Liver (tissue), 8 donors: ENCODE measurements at regions not wholly inside any gene's neighbourhood (a gene's known extent, or its start where the extent isn't known, plus 50 kb on each side); places are given as distances from the start of the nearest gene placed in this dataset.
A peak's percentile ranks its signal among the peaks of the same experiment; 100 is the strongest.

ENCODE experiments used
- DNase-seq: peaks from one replicate; pipeline ENCODE4 v3.0.0-alpha.2; 2017; ENCODE audit warnings: low spot score
- H3K27ac ChIP-seq, 2 donors: one replicate each; pipeline ENCODE4 v1.7.0; 2013; ENCODE audit warnings: inconsistent platforms in 2 of 2, low read length in 2 of 2, control low read depth in 1 of 2, low read depth in 1 of 2, mild to moderate bottlenecking in 1 of 2
- H3K27me3 ChIP-seq, 4 donors: one replicate each; pipeline versions ENCODE4 v1.6.1 to v1.7.0; 2013; ENCODE audit warnings: low read length in 3 of 4, inconsistent platforms in 1 of 4, mild to moderate bottlenecking in 1 of 4, moderate library complexity in 1 of 4; ENCODE audit not compliant: control insufficient read depth in 4 of 4, insufficient read depth in 4 of 4
- H3K36me3 ChIP-seq, 4 donors: one replicate each; pipeline versions ENCODE4 v1.6.1 to v1.7.0; 2013; ENCODE audit warnings: low read length in 3 of 4, mild to moderate bottlenecking in 3 of 4, low read depth in 1 of 4, moderate library complexity in 1 of 4; ENCODE audit not compliant: control insufficient read depth in 4 of 4, insufficient read depth in 3 of 4
- H3K4me1 ChIP-seq, 4 donors: one replicate each; pipeline versions ENCODE4 v1.6.1 to v1.7.0; 2013; ENCODE audit warnings: low read length in 3 of 4, mild to moderate bottlenecking in 3 of 4, moderate library complexity in 1 of 4; ENCODE audit not compliant: control insufficient read depth in 4 of 4, insufficient read depth in 4 of 4
- H3K4me3 ChIP-seq, 3 donors: one replicate each; pipeline versions ENCODE4 v1.6.1 to v1.7.0; 2013; ENCODE audit warnings: low read length in 3 of 3, control low read depth in 1 of 3, low read depth in 1 of 3, mild to moderate bottlenecking in 1 of 3
- H3K9ac ChIP-seq, 2 donors: one replicate each; pipeline ENCODE4 v1.7.0; 2013; ENCODE audit warnings: low read length in 2 of 2, mild to moderate bottlenecking in 2 of 2, moderate library complexity in 2 of 2, control low read depth in 1 of 2, low read depth in 1 of 2
- H3K9me3 ChIP-seq, 4 donors: one replicate each; pipeline versions ENCODE4 v1.6.1 to v1.7.0; 2013; ENCODE audit warnings: low read length in 3 of 4; ENCODE audit not compliant: control insufficient read depth in 4 of 4
- EGR1 ChIP-seq, 2 donors: IDR thresholded peaks; 2 replicates each; pipeline ENCODE4 v1.6.1; 2016 to 2018; ENCODE audit warnings: antibody characterized with exemption in 2 of 2, low read depth in 2 of 2
- FOXA2 ChIP-seq: IDR thresholded peaks from 2 replicates; pipeline ENCODE4 v1.6.1; 2016; ENCODE audit warnings: antibody characterized with exemption
- GABPA ChIP-seq, 2 donors: IDR thresholded peaks in 1 of 2; conservative IDR thresholded peaks in 1 of 2; 2 replicates each; pipeline ENCODE4 v1.6.1; 2016; ENCODE audit warnings: antibody characterized with exemption in 2 of 2, mild to moderate bottlenecking in 1 of 2, moderate library complexity in 1 of 2
- HNF4A ChIP-seq, 2 donors: conservative IDR thresholded peaks; 2 replicates each; pipeline ENCODE4 v1.6.1; 2016; ENCODE audit warnings: antibody characterized with exemption in 2 of 2, mild to moderate bottlenecking in 2 of 2
- HNF4G ChIP-seq: IDR thresholded peaks from 2 replicates; pipeline ENCODE4 v1.6.1; 2016; ENCODE audit warnings: antibody characterized with exemption
- JUND ChIP-seq, 2 donors: IDR thresholded peaks; 2 replicates each; pipeline ENCODE4 v1.6.1; 2016; ENCODE audit warnings: antibody characterized with exemption in 2 of 2
- NR2F2 ChIP-seq: IDR thresholded peaks from 2 replicates; pipeline ENCODE4 v1.6.1; 2016; ENCODE audit warnings: antibody characterized with exemption
- RAD21 ChIP-seq, 2 donors: IDR thresholded peaks; 2 replicates each; pipeline ENCODE4 v1.6.1; 2016; ENCODE audit warnings: antibody characterized with exemption in 2 of 2, mild to moderate bottlenecking in 2 of 2
- RXRA ChIP-seq, 2 donors: IDR thresholded peaks; 2 replicates each; pipeline ENCODE4 v1.6.1; 2017 to 2018; ENCODE audit warnings: antibody characterized with exemption in 2 of 2, mild to moderate bottlenecking in 1 of 2
- SP1 ChIP-seq: IDR thresholded peaks from 2 replicates; pipeline ENCODE4 v1.6.1; 2018; ENCODE audit warnings: antibody characterized with exemption, mild to moderate bottlenecking
- TAF1 ChIP-seq: conservative IDR thresholded peaks from 2 replicates; pipeline ENCODE4 v1.6.1; 2016; ENCODE audit warnings: antibody characterized with exemption, mild to moderate bottlenecking
- YY1 ChIP-seq: IDR thresholded peaks from 2 replicates; pipeline ENCODE4 v1.6.1; 2016; ENCODE audit warnings: antibody characterized with exemption, mild to moderate bottlenecking
- WGBS: extraction: QIAGEN DNeasy Blood & Tissue Kit; methylation state at CpG from one replicate; pipeline ENCODE4 v1.1.7; 2013; 5-methylcytosine and 5-hydroxymethylcytosine counted together
- TF ChIP-seq, protein P1 (sequence below): IDR thresholded peaks from 2 replicates; pipeline ENCODE4 v1.6.1; 2016; ENCODE audit warnings: antibody characterized with exemption
- TF ChIP-seq, protein P2 (sequence below): IDR thresholded peaks from 2 replicates; pipeline ENCODE4 v1.6.1; 2016; ENCODE audit warnings: antibody characterized with exemption
- TF ChIP-seq, protein P3 (sequence below): fragments of 150-350 bp; IDR thresholded peaks from 2 replicates; pipeline ENCODE4 v1.5.1; 2017; ENCODE audit warnings: improper control_type of control experiment, low read depth, low read length; ENCODE audit not compliant: missing input control
- TF ChIP-seq, protein P4 (sequence below): IDR thresholded peaks from 2 replicates; pipeline ENCODE4 v1.6.1; 2016; ENCODE audit warnings: antibody characterized with exemption, mild to moderate bottlenecking
- donor health status: healthy.
- donor health status: healthy.
- donor health status: healthy.
- donor health status: healthy.
- donor health status: healthy.

DNA sequence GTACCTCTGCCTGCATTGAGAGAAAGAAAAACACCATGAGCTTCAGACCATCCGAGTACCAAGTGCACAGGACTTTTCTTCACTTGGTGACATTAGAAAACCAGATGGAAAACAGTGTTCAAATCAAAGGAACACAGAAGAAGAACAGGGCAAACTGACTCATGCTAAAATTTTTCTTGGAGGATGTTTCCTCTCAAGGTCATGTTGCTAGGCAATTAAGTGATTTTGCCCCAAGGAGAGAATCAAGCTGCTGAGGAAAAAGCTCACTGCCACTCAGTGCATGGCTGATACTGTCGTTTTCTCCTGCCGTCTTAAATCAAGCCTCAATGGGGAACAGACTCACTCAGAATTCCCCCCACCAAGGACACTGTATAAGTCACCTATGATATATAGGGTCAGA, 57.9 kb upstream of the SIMC1 start (continued):
- TF ChIP-seq FOXA2: no peak

DNA sequence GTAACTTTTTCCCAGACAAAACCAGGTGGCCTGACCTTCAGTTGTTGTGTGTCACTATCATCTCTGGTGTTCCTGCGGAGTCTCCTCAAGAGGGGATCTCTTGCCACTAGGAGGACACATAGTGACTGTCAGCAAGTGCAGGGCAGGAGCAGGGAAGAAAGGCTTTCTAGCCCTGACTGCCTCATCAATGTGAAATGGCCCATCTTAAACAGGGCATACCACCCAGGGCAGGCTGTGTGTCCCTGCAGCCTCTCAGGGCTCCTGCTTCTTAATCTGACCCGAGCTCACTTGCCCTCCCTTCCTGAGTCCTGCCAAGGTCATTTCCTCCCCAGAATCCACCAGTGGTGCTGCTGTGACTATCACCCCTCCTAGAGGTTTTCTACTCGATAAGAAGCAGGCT, 57.4 kb upstream of the SIMC1 start:
- TF ChIP-seq SP1: no peak
- peak; percentile 41 for TF ChIP-seq NR2F2
- Histone ChIP-seq H3K27me3 (peaks cover 0 to 7% (median 0%) of the 10 kb centered on the region in 4 donors), H3K4me3 (no peak overlapping the region), H3K36me3 (no peaks in the 10 kb centered on the region), H3K9ac (no peak overlapping the region), H3K9me3 (peaks cover 0 to 4% (median 2%) of the 10 kb centered on the region in 4 donors), H3K4me1 (no peaks in the 10 kb centered on the region), H3K27ac (no peak overlapping the region)
- 49% methylated on average over 3 of the region's 3 CpGs for WGBS
- no peak for DNase-seq

DNA sequence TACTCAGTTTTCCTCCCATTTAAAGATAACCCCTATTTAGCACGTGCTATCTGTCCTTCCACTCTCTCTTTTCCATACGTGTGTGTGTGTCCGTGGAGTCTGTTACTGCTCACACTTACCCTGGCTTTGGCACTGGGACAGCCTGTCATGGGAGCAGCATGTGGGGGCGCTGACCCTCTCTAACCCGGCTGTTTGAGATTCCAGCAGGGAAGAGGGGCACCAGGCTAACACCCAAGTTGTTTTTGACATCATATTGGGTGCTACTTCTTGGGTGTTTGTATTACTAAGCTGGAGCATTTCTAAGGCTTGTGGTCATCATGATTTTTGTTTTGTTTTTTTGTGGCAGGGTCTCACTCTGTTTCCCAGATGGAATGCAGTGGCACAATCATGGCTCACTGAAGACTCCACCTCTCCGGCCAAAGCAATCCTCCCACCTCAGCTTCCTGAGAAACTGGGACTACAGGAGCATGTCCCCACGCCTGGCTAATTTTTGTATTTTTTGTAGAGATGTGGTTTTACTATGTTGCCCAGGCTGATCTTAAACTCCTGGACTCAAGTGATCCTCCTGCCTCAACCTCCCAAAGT, 56.9 kb upstream of the SIMC1 start:
- H3K9ac ChIP-seq: no peak overlapping the region
- TF ChIP-seq RAD21 (IDR thresholded peaks at IDR 0.05): no peak
- no peak for TF ChIP-seq YY1
- no peak for TF ChIP-seq RXRA (IDR thresholded peaks at IDR 0.05)
- no peak for TF ChIP-seq EGR1 (IDR thresholded peaks at IDR 0.05; ENCODE audit: low read depth in 2 of 2)
- TF ChIP-seq, protein P1, sequence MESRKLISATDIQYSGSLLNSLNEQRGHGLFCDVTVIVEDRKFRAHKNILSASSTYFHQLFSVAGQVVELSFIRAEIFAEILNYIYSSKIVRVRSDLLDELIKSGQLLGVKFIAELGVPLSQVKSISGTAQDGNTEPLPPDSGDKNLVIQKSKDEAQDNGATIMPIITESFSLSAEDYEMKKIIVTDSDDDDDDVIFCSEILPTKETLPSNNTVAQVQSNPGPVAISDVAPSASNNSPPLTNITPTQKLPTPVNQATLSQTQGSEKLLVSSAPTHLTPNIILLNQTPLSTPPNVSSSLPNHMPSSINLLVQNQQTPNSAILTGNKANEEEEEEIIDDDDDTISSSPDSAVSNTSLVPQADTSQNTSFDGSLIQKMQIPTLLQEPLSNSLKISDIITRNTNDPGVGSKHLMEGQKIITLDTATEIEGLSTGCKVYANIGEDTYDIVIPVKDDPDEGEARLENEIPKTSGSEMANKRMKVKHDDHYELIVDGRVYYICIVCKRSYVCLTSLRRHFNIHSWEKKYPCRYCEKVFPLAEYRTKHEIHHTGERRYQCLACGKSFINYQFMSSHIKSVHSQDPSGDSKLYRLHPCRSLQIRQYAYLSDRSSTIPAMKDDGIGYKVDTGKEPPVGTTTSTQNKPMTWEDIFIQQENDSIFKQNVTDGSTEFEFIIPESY: no peak
- TF ChIP-seq FOXA2: no peak
- TF ChIP-seq, protein P2, sequence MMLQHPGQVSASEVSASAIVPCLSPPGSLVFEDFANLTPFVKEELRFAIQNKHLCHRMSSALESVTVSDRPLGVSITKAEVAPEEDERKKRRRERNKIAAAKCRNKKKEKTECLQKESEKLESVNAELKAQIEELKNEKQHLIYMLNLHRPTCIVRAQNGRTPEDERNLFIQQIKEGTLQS: no peak
- TF ChIP-seq HNF4A (conservative IDR thresholded peaks at IDR 0.05): no peak
- DNase-seq: no peak
- H3K4me1 ChIP-seq: no peaks in the 10 kb centered on the region
- no peak overlapping the region for H3K4me3 ChIP-seq
- no peak overlapping the region for H3K27ac ChIP-seq
- H3K36me3 ChIP-seq: no peaks in the 10 kb centered on the region
- H3K9me3 ChIP-seq: peaks cover 0 to 4% (median 2%) of the 10 kb centered on the region in 4 donors
- 77% methylated on average over 7 of the region's 7 CpGs for WGBS
- peaks cover 0 to 7% (median 0%) of the 10 kb centered on the region in 4 donors for H3K27me3 ChIP-seq

DNA sequence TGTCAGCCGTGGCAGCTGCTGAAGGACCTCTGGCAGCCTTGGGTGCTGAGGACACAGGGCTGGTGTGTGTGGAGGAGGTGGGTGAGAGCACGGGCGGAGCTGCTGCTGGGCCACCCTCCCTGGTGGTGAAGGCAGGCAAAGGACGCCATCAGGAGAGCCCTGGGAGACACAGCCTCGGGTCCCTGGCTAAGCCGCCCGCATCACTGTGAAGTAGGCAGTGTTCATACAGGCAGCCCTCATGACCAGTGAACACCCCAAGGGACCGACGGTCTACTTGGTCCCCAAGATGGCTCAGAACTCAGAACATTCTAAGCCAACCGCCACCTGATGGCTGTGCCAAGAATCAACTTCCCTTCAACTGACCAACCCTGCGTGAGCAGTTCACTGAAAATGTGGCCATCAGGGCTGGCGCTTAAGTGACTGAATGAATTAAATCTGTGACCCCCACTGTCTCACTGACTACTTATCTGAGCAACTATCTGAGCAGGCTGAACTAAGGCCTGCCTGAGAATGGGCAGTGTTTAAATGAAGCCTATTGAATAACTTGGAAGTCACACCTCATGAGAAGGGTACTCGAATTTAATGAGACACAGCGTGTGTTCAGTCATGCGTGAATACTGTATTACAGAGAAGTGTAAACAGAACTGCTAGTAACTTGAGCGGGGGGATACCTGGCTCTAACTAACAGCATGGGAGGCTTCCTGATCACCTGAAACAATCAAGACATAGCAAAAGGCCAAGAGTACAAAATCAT, 54.7 kb upstream of the SIMC1 start:
- no peak overlapping the region for H3K4me3 ChIP-seq
- WGBS: 86% methylated on average over 16 of the region's 16 CpGs
- peaks cover 0 to 7% (median 0%) of the 10 kb centered on the region in 4 donors for H3K27me3 ChIP-seq
- no peak overlapping the region for H3K9ac ChIP-seq
- H3K27ac ChIP-seq: no peak overlapping the region
- DNase-seq: no peak
- H3K36me3 ChIP-seq: no peaks in the 10 kb centered on the region
- H3K9me3 ChIP-seq: peaks cover 0 to under 1% (median under 1%) of the 10 kb centered on the region in 4 donors
- no peaks in the 10 kb centered on the region for H3K4me1 ChIP-seq
- TF ChIP-seq HNF4G: no peak
- TF ChIP-seq SP1: no peak
- TF ChIP-seq, protein P2: no peak
- TF ChIP-seq EGR1 (IDR thresholded peaks at IDR 0.05; ENCODE audit: low read depth in 2 of 2): no peak
- no peak for TF ChIP-seq JUND (IDR thresholded peaks at IDR 0.05)
- TF ChIP-seq, protein P3, sequence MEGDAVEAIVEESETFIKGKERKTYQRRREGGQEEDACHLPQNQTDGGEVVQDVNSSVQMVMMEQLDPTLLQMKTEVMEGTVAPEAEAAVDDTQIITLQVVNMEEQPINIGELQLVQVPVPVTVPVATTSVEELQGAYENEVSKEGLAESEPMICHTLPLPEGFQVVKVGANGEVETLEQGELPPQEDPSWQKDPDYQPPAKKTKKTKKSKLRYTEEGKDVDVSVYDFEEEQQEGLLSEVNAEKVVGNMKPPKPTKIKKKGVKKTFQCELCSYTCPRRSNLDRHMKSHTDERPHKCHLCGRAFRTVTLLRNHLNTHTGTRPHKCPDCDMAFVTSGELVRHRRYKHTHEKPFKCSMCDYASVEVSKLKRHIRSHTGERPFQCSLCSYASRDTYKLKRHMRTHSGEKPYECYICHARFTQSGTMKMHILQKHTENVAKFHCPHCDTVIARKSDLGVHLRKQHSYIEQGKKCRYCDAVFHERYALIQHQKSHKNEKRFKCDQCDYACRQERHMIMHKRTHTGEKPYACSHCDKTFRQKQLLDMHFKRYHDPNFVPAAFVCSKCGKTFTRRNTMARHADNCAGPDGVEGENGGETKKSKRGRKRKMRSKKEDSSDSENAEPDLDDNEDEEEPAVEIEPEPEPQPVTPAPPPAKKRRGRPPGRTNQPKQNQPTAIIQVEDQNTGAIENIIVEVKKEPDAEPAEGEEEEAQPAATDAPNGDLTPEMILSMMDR: no peak
- TF ChIP-seq, protein P4, sequence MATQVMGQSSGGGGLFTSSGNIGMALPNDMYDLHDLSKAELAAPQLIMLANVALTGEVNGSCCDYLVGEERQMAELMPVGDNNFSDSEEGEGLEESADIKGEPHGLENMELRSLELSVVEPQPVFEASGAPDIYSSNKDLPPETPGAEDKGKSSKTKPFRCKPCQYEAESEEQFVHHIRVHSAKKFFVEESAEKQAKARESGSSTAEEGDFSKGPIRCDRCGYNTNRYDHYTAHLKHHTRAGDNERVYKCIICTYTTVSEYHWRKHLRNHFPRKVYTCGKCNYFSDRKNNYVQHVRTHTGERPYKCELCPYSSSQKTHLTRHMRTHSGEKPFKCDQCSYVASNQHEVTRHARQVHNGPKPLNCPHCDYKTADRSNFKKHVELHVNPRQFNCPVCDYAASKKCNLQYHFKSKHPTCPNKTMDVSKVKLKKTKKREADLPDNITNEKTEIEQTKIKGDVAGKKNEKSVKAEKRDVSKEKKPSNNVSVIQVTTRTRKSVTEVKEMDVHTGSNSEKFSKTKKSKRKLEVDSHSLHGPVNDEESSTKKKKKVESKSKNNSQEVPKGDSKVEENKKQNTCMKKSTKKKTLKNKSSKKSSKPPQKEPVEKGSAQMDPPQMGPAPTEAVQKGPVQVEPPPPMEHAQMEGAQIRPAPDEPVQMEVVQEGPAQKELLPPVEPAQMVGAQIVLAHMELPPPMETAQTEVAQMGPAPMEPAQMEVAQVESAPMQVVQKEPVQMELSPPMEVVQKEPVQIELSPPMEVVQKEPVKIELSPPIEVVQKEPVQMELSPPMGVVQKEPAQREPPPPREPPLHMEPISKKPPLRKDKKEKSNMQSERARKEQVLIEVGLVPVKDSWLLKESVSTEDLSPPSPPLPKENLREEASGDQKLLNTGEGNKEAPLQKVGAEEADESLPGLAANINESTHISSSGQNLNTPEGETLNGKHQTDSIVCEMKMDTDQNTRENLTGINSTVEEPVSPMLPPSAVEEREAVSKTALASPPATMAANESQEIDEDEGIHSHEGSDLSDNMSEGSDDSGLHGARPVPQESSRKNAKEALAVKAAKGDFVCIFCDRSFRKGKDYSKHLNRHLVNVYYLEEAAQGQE: no peak
- no peak for TF ChIP-seq GABPA (IDR thresholded peaks at IDR 0.05 in 1 of 2, conservative IDR thresholded peaks at IDR 0.05 in 1 of 2)
- no peak for TF ChIP-seq RXRA (IDR thresholded peaks at IDR 0.05)
- no peak for TF ChIP-seq TAF1
